ENCODE measurements at regions not wholly inside any gene's neighbourhood (a gene's known extent, or its start where the extent isn't known, plus 50 kb on each side); places are given as distances from the start of the nearest gene placed in this dataset.

DNA sequence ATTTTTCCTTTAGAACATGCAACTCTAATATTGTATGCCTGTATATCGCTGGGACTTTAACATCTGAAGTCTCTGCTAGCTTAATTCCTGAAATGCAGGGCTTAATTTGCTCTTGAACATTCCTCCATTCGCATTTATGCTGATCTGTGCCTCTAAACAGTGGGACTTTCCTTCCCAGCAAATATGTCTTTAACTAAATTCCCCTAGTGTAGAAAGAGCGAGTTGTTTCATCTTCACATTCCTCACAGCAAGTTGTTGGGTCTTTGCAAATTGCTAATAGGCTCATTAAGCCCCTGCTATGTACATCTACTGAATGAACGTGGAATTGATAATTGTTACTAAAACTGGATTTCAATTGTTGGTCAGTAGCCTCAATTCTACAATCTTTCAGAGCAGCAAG is 118.4 kb upstream of the OBI1 start:
- Mint-ChIP-seq H3K27me3 (ENCODE audit: low read depth) (no peaks in the 10 kb centered on the region), H3K27ac (ENCODE audit: unreplicated experiment) (no peak overlapping the region), H3K4me3 (no peak overlapping the region), H3K9me3 (no peaks in the 10 kb centered on the region), H3K36me3 (ENCODE audit: low read depth) (no peaks in the 10 kb centered on the region), H3K4me1 (peaks cover 5% of the 10 kb centered on the region)
- TF ChIP-seq, protein P1, sequence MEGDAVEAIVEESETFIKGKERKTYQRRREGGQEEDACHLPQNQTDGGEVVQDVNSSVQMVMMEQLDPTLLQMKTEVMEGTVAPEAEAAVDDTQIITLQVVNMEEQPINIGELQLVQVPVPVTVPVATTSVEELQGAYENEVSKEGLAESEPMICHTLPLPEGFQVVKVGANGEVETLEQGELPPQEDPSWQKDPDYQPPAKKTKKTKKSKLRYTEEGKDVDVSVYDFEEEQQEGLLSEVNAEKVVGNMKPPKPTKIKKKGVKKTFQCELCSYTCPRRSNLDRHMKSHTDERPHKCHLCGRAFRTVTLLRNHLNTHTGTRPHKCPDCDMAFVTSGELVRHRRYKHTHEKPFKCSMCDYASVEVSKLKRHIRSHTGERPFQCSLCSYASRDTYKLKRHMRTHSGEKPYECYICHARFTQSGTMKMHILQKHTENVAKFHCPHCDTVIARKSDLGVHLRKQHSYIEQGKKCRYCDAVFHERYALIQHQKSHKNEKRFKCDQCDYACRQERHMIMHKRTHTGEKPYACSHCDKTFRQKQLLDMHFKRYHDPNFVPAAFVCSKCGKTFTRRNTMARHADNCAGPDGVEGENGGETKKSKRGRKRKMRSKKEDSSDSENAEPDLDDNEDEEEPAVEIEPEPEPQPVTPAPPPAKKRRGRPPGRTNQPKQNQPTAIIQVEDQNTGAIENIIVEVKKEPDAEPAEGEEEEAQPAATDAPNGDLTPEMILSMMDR (conservative IDR thresholded peaks at IDR 0.05) = no peak
- no peak for DNase-seq (ENCODE audit: low read depth, low spot score)

DNA sequence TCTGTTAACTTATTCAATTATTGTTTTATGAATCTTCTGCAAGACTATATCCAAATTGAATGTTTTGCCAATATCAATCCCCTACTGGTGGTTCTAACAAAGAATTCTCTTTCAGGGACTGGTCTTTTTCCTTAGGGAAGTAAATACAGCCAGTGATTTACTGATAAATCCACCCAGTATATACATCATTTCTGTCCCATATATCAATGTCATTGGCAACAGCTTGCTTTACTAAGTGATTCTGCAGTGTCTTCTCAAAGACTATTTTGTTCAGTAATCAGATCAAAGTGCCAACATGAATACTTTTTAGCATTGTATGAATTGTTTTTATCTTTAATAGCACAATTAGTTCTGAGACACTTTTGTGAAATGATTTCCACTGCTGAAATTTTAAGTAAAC is 114.0 kb upstream of the OBI1 start:
- no peak overlapping the region for H3K27ac Mint-ChIP-seq (ENCODE audit: unreplicated experiment)
- H3K9me3 Mint-ChIP-seq = no peaks in the 10 kb centered on the region
- no peaks in the 10 kb centered on the region for H3K27me3 Mint-ChIP-seq (ENCODE audit: low read depth)
- DNase-seq (ENCODE audit: low read depth, low spot score) = no peak
- H3K36me3 Mint-ChIP-seq (ENCODE audit: low read depth) = no peaks in the 10 kb centered on the region
- H3K4me1 Mint-ChIP-seq = peaks cover 5% of the 10 kb centered on the region
- TF ChIP-seq, protein P1 (conservative IDR thresholded peaks at IDR 0.05) = no peak
- no peak overlapping the region for H3K4me3 Mint-ChIP-seq

DNA sequence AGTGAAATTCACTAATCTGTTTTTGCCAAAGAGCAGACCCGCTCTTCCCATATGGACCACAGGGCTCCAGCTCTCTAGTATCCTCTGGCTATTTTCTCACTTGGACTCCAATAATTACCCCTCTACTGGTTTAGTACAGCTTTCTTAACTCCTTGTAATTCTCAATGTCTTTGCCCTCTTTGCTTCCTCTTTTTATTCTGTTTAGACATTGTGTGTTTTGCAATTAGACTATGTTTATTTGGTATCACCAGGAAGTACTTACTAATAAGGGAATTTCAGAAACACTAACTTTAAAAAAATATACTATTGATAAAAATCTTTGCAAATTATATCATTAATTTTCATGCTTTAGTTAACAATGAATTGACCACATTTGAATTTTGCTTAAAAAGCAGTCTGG is 111.6 kb upstream of the OBI1 start:
- Mint-ChIP-seq H3K9me3 (no peaks in the 10 kb centered on the region), H3K27me3 (ENCODE audit: low read depth) (no peaks in the 10 kb centered on the region)
- no peak for DNase-seq (ENCODE audit: low read depth, low spot score)

DNA sequence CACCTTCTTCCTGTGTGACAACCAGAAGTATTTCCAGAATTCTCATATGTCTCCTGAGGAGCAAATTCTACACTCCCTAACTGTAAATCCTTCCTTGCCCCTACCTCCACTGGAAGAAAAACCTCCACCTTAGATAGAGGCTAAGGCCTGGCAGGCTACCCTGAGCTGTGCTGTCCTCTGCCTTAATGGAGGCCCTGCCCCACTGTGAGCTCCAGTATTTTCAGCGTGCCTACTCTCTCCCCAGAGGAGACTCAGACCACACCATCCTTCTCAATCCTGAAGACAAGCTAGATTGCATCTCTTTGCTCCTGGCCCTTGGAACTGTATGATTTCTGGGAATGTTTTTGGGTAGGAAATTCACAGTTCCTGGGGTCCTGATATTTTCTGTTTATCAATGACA is 110.0 kb upstream of the OBI1 start:
- no peaks in the 10 kb centered on the region for H3K36me3 Mint-ChIP-seq (ENCODE audit: low read depth)
- no peaks in the 10 kb centered on the region for H3K27me3 Mint-ChIP-seq (ENCODE audit: low read depth)
- peaks cover 5% of the 10 kb centered on the region for H3K4me1 Mint-ChIP-seq
- DNase-seq (ENCODE audit: low read depth, low spot score) = no peak
- no peak overlapping the region for H3K4me3 Mint-ChIP-seq
- TF ChIP-seq, protein P1 (conservative IDR thresholded peaks at IDR 0.05) = no peak
- no peak overlapping the region for H3K27ac Mint-ChIP-seq (ENCODE audit: unreplicated experiment)
- no peaks in the 10 kb centered on the region for H3K9me3 Mint-ChIP-seq

More for the DNA sequence above, 111.6 kb upstream of the OBI1 start:
- Mint-ChIP-seq H3K27ac (ENCODE audit: unreplicated experiment) (no peak overlapping the region), H3K36me3 (ENCODE audit: low read depth) (no peaks in the 10 kb centered on the region), H3K4me3 (no peak overlapping the region), H3K4me1 (peaks cover 5% of the 10 kb centered on the region)
- TF ChIP-seq, protein P1 (conservative IDR thresholded peaks at IDR 0.05) = no peak

DNA sequence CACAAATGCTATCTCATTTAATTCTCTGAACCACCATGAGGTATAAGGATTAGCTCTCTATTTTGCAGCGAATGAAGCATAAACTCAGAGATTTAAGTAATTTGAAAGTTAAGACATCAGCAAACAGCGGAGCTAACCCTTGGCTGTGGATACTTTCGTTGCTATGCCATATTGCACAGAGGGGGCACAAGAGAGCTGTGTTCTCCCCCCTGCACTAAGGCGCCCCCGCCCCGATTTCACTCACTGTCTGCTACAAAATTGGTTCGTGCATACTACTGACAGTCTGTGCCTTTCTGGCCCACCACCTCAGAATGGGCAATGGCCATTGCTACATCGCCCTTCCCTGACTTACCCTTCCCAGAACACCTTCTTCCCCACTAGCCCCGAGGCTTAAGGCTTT is 105.7 kb upstream of the OBI1 start:
- no peaks in the 10 kb centered on the region for H3K27me3 Mint-ChIP-seq (ENCODE audit: low read depth)

More for the DNA sequence above, 105.7 kb upstream of the OBI1 start:
- no peak overlapping the region for H3K4me3 Mint-ChIP-seq
- no peaks in the 10 kb centered on the region for H3K36me3 Mint-ChIP-seq (ENCODE audit: low read depth)
- DNase-seq (ENCODE audit: low read depth, low spot score) = no peak
- peaks cover 2% of the 10 kb centered on the region for H3K9me3 Mint-ChIP-seq
- no peak overlapping the region for H3K27ac Mint-ChIP-seq (ENCODE audit: unreplicated experiment)
- TF ChIP-seq, protein P1 (conservative IDR thresholded peaks at IDR 0.05) = no peak
- peaks cover 4% of the 10 kb centered on the region for H3K4me1 Mint-ChIP-seq
